ENCODE measurements at regions not wholly inside any gene's neighbourhood (a gene's known extent, or its start where the extent isn't known, plus 50 kb on each side); places are given as distances from the start of the nearest gene placed in this dataset.

DNA sequence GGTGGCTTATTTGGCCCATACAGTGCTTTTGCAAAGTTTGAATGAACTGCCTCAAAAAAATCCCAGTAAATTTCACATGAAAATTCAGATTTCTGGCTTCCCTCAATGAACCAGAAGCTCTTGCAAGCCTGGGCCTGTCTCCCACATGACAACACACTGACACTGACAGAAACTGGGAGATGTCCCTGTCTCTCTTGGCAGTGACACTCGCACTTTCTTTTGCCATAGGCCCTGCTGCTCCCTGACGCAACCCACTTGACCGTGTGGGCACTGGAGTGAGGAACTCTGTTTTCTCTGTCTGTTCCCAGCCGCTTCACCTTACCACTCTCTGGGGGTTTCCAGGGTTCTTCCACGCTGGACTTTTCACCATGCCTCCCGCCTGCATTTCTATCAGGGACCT is 524.5 kb downstream of the SHQ1 start:
- TF ChIP-seq, protein P1, sequence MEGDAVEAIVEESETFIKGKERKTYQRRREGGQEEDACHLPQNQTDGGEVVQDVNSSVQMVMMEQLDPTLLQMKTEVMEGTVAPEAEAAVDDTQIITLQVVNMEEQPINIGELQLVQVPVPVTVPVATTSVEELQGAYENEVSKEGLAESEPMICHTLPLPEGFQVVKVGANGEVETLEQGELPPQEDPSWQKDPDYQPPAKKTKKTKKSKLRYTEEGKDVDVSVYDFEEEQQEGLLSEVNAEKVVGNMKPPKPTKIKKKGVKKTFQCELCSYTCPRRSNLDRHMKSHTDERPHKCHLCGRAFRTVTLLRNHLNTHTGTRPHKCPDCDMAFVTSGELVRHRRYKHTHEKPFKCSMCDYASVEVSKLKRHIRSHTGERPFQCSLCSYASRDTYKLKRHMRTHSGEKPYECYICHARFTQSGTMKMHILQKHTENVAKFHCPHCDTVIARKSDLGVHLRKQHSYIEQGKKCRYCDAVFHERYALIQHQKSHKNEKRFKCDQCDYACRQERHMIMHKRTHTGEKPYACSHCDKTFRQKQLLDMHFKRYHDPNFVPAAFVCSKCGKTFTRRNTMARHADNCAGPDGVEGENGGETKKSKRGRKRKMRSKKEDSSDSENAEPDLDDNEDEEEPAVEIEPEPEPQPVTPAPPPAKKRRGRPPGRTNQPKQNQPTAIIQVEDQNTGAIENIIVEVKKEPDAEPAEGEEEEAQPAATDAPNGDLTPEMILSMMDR (IDR thresholded peaks at IDR 0.05): no peak
- no peak for TF ChIP-seq ZFX (IDR thresholded peaks at IDR 0.05; ENCODE audit: borderline replicate concordance)
